GM21528 (cell line): ENCODE measurements at regions not wholly inside any gene's neighbourhood (a gene's known extent, or its start where the extent isn't known, plus 50 kb on each side); places are given as distances from the start of the nearest gene placed in this dataset.

Experiments used
- ATAC-seq: cut with Tn5 transposase; IDR thresholded peaks from one replicate; pipeline ENCODE4 v1.9.1; 2021; ENCODE audit warnings: mild to moderate bottlenecking, moderate library complexity; ENCODE audit not compliant: unreplicated experiment, low FRiP score

GRCh38 chr12:31868965-31869364, 90.2 kb upstream of the RESF1 start:
- ATAC-seq: no peak

DNA sequence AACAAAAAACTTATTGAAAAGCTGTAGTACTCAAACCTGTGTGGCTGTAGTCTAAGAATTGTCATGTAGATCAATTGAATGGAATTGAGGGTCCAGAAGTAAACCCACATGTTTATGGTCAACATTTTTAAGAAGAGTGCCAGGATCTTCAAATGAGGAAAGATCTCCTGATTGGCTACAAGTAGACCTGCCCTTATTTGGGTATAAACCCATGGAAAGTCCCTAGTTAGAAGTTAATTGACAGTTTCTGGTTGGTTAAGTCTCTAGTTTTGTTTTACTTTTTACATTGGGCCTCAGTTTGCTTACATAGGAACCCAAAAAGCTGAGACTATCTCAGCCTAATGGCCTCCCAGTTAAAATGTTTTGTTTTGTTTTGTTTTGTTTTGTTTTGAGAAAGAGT, 91.9 kb upstream of the RESF1 start:
- ATAC-seq: no peak

- ATAC-seq: no peak
These were observed 92.7 kb upstream of the RESF1 start for GRCh38 chr12:31866523-31866922.

DNA sequence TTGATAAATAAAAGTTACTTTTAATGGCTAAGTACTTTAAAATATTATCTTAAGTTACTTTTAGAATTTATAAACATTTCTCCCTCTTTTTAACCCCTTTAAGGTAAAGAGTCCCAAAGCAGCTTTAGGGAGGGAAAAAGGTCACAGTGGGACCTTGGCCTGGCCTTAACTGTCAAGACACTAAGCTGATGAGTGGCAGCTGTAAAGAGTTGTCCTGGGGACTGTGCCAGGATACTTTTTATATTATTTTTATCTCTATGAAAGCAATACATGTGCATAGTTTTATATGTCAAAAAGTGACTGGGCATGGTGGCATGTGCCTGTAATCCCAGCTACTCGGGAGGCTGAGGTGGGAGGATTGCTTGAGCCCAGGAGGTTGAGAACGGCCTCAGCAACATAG, 94.2 kb upstream of the RESF1 start:
- no peak for ATAC-seq

DNA sequence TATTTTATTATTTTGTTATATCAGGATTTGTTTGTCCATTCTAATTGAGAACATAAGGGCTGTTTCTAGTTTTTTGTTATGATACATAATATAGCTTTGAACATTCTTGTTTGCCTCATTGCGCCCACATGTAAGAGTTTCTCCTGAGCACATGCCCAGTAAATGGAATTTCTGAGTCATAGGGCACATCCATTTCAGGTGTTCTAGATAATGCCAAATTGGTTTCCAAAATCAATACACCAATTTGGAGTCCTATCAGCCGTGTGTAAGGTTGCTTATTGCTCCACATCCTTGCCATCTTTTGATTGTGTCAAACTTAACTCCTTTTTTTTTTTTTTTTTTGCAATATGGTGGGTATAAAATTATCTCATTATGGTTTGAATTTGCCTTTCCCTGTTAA, 97.9 kb upstream of the RESF1 start:
- ATAC-seq: no peak

DNA sequence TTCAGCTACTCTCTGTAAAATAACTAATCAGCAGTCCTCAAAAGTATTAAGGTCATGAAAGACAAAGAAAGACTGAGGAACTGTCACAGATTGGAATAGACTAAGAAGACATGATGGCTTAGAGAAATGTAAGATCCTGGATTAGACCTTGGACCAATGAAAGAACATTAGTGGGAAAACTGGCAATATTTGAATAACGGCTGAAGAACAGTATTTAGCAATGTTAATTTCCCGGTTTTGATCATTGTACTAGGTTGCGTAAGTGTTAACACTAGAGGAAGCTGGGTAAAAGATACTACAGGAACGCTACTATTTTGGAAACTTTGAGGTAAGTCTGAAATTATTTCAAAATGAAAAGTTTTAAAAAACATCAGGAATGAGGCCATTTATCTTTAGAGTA, 98.8 kb upstream of the RESF1 start:
- ATAC-seq: no peak

DNA sequence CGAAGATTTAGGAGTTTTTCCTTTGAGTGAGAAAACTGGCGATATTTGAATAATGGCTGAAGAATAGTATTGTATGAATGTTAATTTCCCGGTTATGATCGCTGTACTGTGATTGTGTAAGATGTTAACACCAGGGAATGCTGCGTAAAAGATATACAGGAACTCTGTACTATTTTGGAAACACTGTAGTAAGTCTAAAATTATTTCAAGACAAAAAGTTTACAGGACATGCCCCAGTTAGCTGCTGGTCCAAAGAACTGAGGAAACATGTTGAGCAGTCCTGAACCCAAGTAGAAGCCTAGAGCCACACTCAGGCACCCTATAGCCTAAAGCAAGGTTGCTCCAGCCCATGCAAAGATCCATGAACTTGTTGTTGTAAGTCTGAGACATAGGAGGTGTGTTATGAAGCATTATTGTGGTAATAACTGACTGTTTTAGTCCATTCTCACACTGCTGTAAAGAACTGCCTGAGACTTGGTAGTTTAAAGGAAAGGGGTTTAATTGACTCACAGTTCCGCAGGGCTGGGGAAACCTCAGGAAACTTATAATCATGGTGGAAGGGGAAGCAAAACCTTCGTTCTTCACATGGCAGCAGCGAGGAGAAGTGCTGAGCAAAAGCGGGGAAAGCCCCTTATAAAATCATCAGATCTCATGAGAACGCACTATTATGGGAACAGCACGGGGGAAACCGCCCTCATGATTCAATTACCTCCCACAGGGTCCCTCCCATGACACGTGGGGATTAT, 99.8 kb upstream of the RESF1 start:
- no peak for ATAC-seq

GRCh38 chr12:31855427-31855826, 103.8 kb upstream of the RESF1 start:
- no peak for ATAC-seq

DNA sequence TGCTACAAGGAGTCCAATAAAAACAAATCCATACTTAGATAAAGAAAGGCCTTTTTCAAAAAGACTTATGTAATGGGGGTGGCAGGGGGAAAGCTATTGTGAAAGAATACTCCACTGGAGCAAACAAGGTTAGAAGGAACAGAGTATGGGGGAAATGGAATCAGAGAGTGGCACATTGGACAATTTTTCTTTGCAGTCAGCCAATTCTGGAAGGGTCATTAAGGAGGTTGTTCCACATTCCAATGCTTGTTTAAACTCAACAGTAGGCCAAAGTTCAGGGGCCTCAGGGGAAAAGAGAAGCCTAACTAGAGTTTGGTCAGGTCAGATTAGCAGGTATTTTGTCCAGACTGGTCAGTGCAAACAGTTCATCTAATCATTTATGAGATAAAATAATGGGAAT, 105.2 kb upstream of the RESF1 start:
- no peak for ATAC-seq

DNA sequence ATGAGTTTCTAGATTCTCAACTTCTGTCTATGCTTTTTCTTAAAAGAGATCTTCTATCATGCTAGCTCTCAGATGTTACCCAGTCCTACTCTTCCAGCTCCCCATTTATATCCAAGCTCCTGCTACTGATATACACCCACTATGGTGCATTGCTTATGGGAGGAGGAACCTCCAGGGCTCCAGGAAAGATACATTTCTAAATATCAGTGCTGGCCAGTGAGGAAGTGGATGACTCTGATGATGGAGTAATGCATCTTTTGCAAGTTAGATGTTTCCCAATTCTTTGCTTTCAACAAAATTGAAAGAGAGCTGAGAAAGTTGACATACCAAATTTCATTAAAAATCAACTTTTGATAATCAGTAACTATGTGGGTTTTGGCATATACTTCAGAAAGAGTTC, 105.7 kb upstream of the RESF1 start:
- ATAC-seq: no peak

- ATAC-seq: no peak
These were observed 108.9 kb upstream of the RESF1 start for GRCh38 chr12:31850268-31850667.

DNA sequence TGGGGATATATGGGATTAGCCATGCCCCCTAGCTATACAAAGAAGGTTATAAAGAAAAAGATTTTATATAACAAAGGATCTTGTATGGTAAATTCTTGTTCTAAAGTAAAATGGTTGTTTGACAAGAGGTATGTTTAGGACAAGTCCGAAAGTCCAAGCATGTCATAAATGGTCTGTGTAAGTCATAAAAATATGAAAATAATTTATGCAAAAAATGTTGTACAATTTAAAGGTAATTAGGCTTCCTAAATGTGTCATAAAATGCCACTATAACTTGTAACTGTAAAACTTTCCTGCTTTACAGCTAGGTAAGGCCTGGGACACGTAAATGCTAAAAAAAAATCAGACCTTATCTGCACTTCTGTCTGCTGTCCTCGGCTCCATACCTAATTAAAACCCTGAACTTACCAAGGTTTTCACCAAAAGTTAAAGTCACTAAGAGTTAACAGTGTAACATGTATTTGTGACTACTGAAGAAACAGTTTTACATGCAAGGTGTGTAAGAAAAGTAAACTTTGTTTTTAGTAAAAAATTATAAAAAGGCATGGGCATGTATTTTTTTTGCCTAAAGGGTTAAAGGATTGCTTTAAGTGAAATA, 110.0 kb upstream of the RESF1 start:
- no peak for ATAC-seq

GRCh38 chr12:31846405-31846804, 112.8 kb upstream of the RESF1 start:
- ATAC-seq: no peak

GRCh38 chr12:31845613-31846322, 113.4 kb upstream of the RESF1 start:
- ATAC-seq: no peak

- no peak for ATAC-seq
These were observed 114.7 kb upstream of the AMN1 start for GRCh38 chr12:31843398-31844095.

DNA sequence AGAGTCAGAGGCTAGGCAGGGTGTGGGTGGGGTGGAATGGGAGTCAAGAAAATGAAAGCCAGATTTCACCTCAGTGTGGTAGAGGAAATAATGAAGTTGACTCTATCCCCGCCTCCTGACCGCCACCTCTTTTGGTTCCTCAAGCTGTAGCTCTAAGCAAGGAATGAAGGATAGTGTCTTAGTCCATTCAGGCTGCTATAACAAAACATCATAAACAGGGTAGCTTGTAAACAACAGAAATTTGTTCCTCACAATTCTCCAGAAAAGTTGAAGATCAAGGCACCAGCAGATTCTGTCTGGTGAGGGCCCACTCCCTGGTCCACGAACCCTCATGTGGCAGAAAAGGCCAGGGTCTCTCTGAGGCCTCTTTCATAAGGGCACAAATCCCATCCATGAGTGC, 109.1 kb upstream of the AMN1 start:
- ATAC-seq: no peak

DNA sequence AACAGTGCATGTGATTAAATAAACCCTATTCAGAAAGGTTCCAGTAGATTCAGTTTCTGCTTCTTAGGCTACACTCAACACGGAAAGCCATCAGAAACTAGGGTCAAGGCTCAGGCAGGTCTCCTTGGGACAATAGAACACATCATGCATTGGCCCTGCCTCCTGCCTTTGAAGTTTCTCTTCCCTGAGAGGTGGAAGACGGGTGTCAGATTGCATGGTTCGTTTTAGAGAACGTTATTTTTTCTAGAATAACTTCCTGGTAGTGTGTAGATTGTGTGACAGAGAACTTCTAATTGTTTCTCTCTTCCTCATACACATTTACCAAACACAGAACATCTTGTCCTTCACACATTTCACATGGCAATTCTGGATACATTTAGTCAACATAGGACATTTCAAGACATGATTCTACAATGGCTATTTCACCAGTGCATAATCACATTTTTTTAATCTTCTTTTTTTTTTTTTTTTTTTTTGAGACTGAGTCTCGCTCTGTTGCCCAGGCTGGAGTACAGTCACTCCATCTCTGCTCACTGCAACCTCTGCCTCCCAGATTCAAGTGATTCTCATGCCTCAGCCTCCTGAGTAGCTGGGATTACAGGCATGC, 106.6 kb upstream of the AMN1 start:
- ATAC-seq: no peak

DNA sequence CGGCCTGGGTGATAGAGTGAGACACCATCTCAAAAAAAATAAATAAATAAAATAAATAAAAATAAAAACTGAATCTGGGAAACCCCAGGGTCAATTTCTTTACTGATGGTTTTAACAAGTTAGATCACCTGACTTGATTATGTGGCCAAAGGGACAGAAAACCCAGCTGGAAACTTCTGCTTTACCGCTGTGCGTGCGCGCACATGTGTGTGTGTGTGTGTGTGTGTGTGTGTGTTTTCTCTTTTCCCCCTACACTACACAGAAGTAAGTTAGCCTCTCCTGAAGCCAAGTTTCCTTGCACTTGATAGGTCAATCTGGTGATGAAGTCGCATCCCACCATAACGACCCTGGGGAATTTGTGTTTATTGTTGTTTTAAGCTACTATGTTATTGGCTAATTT, 105.3 kb upstream of the AMN1 start:
- no peak for ATAC-seq

GRCh38 chr12:31832740-31833729, 104.2 kb upstream of the AMN1 start:
- ATAC-seq: peak; percentile 59

- ATAC-seq: no peak
These were observed 99.2 kb upstream of the AMN1 start for GRCh38 chr12:31828071-31828470.
